ENCODE measurements at regions not wholly inside any gene's neighbourhood (a gene's known extent, or its start where the extent isn't known, plus 50 kb on each side); places are given as distances from the start of the nearest gene placed in this dataset.
"Not testable (repeated sequence)": the region's sequence is repeated elsewhere in the genome, so short reads cannot be mapped to it uniquely, and the experiment has no call there.

GRCh38 chr6:135606392-135606791 lies 108.9 kb upstream of the AHI1 start:
- no peak for DNase-seq

- DNase-seq: no peak
Observed at GRCh38 chr6:135608031-135608430, 110.5 kb upstream of the AHI1 start.

GRCh38 chr6:135610192-135610591 lies 112.7 kb upstream of the AHI1 start:
- not testable (repeated sequence) for DNase-seq

GRCh38 chr6:135616655-135617054 lies 119.1 kb upstream of the AHI1 start:
- no peak for DNase-seq

- no peak for DNase-seq
Observed at GRCh38 chr6:135617222-135617621, 119.7 kb upstream of the AHI1 start.

GRCh38 chr6:135622081-135622480 lies 124.5 kb upstream of the AHI1 start:
- DNase-seq: no peak

GRCh38 chr6:135623979-135624378 lies 126.4 kb upstream of the AHI1 start:
- DNase-seq: no peak

GRCh38 chr6:135624402-135625295 lies 127.1 kb upstream of the AHI1 start:
- DNase-seq: no peak

GRCh38 chr6:135626001-135626400 lies 128.5 kb upstream of the AHI1 start:
- DNase-seq: not testable (repeated sequence)

GRCh38 chr6:135627092-135627715 lies 129.7 kb upstream of the AHI1 start:
- DNase-seq: no peak

- DNase-seq: no peak
Observed at GRCh38 chr6:135630789-135631376, 133.3 kb upstream of the AHI1 start.

GRCh38 chr6:135631821-135632220 lies 134.3 kb upstream of the AHI1 start:
- DNase-seq: no peak

- DNase-seq: no peak
Observed at GRCh38 chr6:135633573-135633972, 136.0 kb upstream of the AHI1 start.

GRCh38 chr6:135637701-135638100 lies 140.2 kb upstream of the AHI1 start:
- no peak for DNase-seq

GRCh38 chr6:135638108-135638507 lies 140.6 kb upstream of the AHI1 start:
- no peak for DNase-seq

GRCh38 chr6:135640048-135640447 lies 142.5 kb upstream of the AHI1 start:
- no peak for DNase-seq

- no peak for DNase-seq
Observed at GRCh38 chr6:135640449-135641111, 143.0 kb upstream of the AHI1 start.

- no peak for DNase-seq
Observed at GRCh38 chr6:135642912-135643311, 145.4 kb upstream of the AHI1 start.

- DNase-seq: no peak
Observed at GRCh38 chr6:135644394-135644793, 146.9 kb upstream of the AHI1 start.

GRCh38 chr6:135647521-135647920 lies 150.0 kb upstream of the AHI1 start:
- DNase-seq: no peak

- no peak for DNase-seq
Observed at GRCh38 chr6:135651964-135652755, 154.6 kb upstream of the AHI1 start.

GRCh38 chr6:135655055-135655454 lies 157.5 kb upstream of the AHI1 start:
- DNase-seq: no peak

- DNase-seq: no peak
Observed at GRCh38 chr6:135657207-135657606, 159.7 kb upstream of the AHI1 start.
